ENCODE measurements at regions not wholly inside any gene's neighbourhood (a gene's known extent, or its start where the extent isn't known, plus 50 kb on each side); places are given as distances from the start of the nearest gene placed in this dataset.

DNA sequence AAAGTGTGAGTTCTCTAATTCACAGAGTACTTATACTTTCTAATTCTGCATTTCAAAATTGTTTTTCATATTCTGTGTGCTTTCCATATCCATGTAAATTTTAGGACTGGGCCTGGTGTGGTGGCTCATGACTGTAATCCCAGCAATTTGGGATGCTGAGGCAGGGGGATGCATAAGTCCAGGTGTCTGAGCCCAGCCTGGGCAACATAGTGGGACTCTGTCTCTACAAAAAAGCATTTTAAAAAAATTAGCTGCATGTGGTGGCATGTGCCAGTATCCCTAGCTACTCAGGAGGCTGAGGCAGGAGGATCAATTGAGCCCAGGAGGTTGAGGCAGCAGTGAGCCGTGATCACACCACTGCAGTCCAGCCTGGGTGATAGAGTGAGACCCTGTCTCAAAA lies 382.6 kb upstream of the AKR1E2 start:
- Histone ChIP-seq H3K9me3 (replicated peaks; ENCODE audit: control insufficient read depth, insufficient read depth, low read length) (no peaks in the 10 kb centered on the region), H3K9me1 (replicated peaks; ENCODE audit: control insufficient read depth, extremely low read depth, insufficient read depth, low read length) (no peaks in the 10 kb centered on the region), H3K79me2 (ENCODE audit: control insufficient read depth, insufficient read depth, low read length) (no peaks in the 10 kb centered on the region), H3K27me3 (ENCODE audit: control insufficient read depth in 2 of 2, insufficient read depth in 2 of 2, low read length in 2 of 2) (no peaks in the 10 kb centered on the region), H3K4me3 (replicated peaks in 1 of 3; ENCODE audit: insufficient read depth in 1 of 3, low read depth in 1 of 3, low read length in 3 of 3) (no peak overlapping the region), H2AFZ (ENCODE audit: low read depth, low read length) (no peak overlapping the region), H3K4me1 (ENCODE audit: control insufficient read depth, extremely low read depth, insufficient read depth, low read length) (no peaks in the 10 kb centered on the region), H3K27ac (ENCODE audit: insufficient read depth, low read depth, low read length) (no peak overlapping the region), H4K20me1 (replicated peaks; ENCODE audit: control insufficient read depth, extremely low read depth, insufficient read depth, low read length) (no peaks in the 10 kb centered on the region), H3K36me3 (ENCODE audit: control insufficient read depth in 2 of 2, extremely low read depth in 1 of 2, insufficient read depth in 2 of 2, low read length in 2 of 2) (no peaks in the 10 kb centered on the region), H3K9ac (replicated peaks; ENCODE audit: extremely low read depth, insufficient read depth, low read length) (no peak overlapping the region), H3K4me2 (ENCODE audit: insufficient read depth, low read length) (no peak overlapping the region)
- no peak for FAIRE-seq
- ChIA-PET POLR2A (interaction anchor here (0.6 kb wide), 1 partner anchor 280 kb away, joined by 3 read pairs; no protein-coding TSS in a partner anchor), CTCF (no interaction called here)
- no peak for DNase-seq (ENCODE audit: low read depth, low spot score)
- no TSS peak for BruUV-seq (replicated peaks)
- dilution Hi-C loops (cut with MboI; ENCODE audit: extremely low pct_ligation_motif_present, low sequenced_read_pairs) = no loop called here
- TF ChIP-seq POLR2AphosphoS5 (IDR thresholded peaks at IDR 0.05; ENCODE audit: insufficient read depth, low read depth, low read length) (no peak), FOS (IDR thresholded peaks at IDR 0.05; ENCODE audit: borderline replicate concordance, insufficient read depth, low read length) (no peak), MYC (IDR thresholded peaks at IDR 0.05; ENCODE audit: low read depth, low read length) (no peak), JUN (IDR thresholded peaks at IDR 0.05; ENCODE audit: borderline replicate concordance, insufficient read depth, insufficient read length, low read depth) (no peak), EZH2 (IDR thresholded peaks at IDR 0.05; ENCODE audit: borderline replicate concordance, low read depth, low read length, severe bottlenecking) (no peak), GATA2 (IDR thresholded peaks at IDR 0.05; ENCODE audit: insufficient read depth, insufficient read length, low read depth, low read length) (no peak), POLR2A (IDR thresholded peaks at IDR 0.05; ENCODE audit: low read depth, low read length) (no peak)
- TF ChIP-seq, protein P1, sequence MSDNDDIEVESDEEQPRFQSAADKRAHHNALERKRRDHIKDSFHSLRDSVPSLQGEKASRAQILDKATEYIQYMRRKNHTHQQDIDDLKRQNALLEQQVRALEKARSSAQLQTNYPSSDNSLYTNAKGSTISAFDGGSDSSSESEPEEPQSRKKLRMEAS (IDR thresholded peaks at IDR 0.05; ENCODE audit: insufficient read depth, insufficient read length) = no peak
- TF ChIP-seq, protein P2, sequence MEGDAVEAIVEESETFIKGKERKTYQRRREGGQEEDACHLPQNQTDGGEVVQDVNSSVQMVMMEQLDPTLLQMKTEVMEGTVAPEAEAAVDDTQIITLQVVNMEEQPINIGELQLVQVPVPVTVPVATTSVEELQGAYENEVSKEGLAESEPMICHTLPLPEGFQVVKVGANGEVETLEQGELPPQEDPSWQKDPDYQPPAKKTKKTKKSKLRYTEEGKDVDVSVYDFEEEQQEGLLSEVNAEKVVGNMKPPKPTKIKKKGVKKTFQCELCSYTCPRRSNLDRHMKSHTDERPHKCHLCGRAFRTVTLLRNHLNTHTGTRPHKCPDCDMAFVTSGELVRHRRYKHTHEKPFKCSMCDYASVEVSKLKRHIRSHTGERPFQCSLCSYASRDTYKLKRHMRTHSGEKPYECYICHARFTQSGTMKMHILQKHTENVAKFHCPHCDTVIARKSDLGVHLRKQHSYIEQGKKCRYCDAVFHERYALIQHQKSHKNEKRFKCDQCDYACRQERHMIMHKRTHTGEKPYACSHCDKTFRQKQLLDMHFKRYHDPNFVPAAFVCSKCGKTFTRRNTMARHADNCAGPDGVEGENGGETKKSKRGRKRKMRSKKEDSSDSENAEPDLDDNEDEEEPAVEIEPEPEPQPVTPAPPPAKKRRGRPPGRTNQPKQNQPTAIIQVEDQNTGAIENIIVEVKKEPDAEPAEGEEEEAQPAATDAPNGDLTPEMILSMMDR (IDR thresholded peaks at IDR 0.05; ENCODE audit: extremely low read depth in 1 of 2, insufficient read depth in 1 of 2, low read depth in 1 of 2, low read length in 2 of 2) = no peak
- intact Hi-C loops (cut with micrococcal nuclease) = no loop called here
